ENCODE measurements at regions not wholly inside any gene's neighbourhood (a gene's known extent, or its start where the extent isn't known, plus 50 kb on each side); places are given as distances from the start of the nearest gene placed in this dataset.
A peak's percentile ranks its signal among the peaks of the same experiment; 100 is the strongest.

DNA sequence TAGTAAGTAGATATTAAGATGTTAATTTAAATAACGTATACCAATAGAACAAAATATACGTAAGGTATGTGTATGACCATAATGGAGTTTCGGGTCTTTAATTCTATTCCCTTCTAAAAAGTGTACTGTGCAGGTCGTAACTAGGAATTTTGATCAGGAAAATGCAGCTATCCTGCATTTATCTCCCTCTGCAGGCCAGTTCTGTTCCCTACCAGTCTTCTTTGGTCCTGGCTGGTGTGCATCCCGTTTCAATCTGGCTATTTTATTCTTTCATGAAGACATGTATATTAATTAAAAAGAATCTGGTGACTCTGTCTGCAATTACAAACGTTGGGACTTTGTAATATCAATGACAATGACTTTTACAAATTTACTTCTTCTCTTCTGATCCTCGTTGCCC, 534.1 kb upstream of the AADAT start:
- DNase-seq (ENCODE audit: insufficient read length), result no peak
- no peak for FAIRE-seq
- no peak for TF ChIP-seq POLR2A (IDR thresholded peaks at IDR 0.05; ENCODE audit: low read depth, low read length)

DNA sequence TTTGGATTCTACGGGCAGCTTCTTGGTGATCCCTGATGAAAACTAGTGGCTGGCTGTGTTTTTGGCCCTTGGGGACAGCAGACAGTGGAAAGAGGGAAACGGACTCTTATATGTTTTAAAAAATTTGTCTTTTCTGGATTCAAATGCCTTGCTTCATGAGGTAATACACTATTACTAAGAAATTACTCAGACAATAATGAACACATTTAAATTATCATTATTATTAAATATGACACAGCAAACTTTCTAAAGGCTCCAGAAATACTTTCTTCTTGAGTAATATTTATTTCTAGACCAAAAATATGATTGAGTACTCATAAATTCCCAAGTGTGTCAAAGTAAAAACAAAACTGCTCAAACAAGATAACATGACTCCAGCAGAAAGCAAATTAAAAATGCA, 520.7 kb upstream of the AADAT start:
- FAIRE-seq, result no peak
- DNase-seq (ENCODE audit: insufficient read length), result no peak
- TF ChIP-seq POLR2AphosphoS5 (IDR thresholded peaks at IDR 0.05; ENCODE audit: low read depth, low read length), result no peak
- TF ChIP-seq TAF1 (IDR thresholded peaks at IDR 0.05; ENCODE audit: borderline replicate concordance, low read depth, low read length), result no peak
- no peak for TF ChIP-seq POLR2A (IDR thresholded peaks at IDR 0.05; ENCODE audit: low read depth, low read length)

DNA sequence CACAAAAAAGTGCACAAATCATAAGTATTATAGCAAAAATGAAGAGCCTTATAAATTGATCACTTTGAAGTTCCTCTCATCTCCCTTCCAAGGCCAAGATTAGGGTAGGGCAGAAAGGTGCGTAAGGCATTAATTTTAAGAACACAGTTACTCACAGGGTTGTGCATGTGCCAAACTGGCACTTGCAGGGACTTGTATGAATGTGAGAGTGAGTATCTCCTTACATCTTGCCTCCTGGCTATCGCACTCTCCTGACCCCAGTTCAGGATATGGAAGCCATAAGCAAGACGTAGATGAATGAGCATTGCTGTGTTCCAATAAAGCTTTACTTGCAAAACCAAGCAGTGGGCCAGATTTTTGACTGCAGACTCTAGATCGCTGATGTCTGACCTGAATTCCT, 510.1 kb upstream of the AADAT start:
- DNase-seq (ENCODE audit: insufficient read length), result no peak
- TF ChIP-seq TAF1 (IDR thresholded peaks at IDR 0.05; ENCODE audit: borderline replicate concordance, low read depth, low read length), result no peak
- TF ChIP-seq POLR2A (IDR thresholded peaks at IDR 0.05; ENCODE audit: low read depth, low read length), result no peak
- TF ChIP-seq POLR2AphosphoS5 (IDR thresholded peaks at IDR 0.05; ENCODE audit: low read depth, low read length), result no peak
- no peak for FAIRE-seq

DNA sequence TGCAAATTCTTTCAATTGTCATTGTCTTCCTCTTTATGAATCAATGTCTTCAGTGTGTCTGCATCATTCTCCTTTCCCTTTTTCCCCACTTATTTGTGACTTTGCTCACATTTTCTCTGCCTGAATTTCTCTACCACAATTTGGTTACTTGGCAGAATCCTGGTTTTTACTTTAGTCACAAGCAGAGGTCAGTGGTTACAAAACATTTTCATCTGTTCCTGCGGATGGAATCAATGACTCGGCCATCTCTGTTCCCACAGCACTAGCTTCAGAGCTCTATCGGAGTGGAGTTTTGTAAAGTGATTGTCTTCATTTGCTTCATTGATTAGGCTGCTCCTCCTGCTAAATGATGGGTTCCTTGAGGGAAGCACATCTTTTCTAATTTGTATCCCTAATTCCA, 501.3 kb upstream of the AADAT start:
- FAIRE-seq, result no peak
- DNase-seq (ENCODE audit: insufficient read length), result no peak
- no peak for TF ChIP-seq POLR2A (IDR thresholded peaks at IDR 0.05; ENCODE audit: low read depth, low read length)
- TF ChIP-seq TAF1 (IDR thresholded peaks at IDR 0.05; ENCODE audit: borderline replicate concordance, low read depth, low read length), result no peak
- TF ChIP-seq POLR2AphosphoS5 (IDR thresholded peaks at IDR 0.05; ENCODE audit: low read depth, low read length), result no peak

DNA sequence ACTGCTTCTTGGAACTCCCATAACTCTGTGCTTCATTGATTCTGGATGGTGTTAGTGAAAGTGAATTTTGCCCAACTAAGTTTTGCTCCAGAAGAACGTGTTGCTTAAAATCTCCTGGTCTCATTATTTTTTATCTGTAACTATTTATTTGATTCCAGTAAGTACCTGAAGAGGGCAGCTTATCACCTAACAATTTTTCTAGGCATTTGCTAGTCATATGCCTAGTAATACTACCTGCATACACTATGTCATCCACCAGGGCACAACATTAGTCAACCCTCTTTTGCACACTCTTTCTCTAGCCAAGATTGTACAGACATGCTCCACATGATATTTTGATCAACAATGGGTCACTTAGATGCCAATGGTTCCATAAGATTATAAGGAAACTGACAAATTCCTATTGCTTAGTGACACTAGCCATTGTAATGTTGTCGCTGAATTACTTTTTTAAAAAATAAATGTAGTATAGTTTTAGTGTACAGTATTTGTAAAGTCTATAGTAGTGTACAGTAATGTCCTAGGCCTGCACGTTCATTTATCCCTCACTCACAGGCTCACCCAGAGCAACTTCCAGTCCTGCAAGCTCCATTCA, 499.9 kb upstream of the AADAT start:
- FAIRE-seq (peak; percentile 77), DNase-seq (ENCODE audit: insufficient read length) (no peak)
- TF ChIP-seq POLR2A (IDR thresholded peaks at IDR 0.05; ENCODE audit: low read depth, low read length), result no peak
- TF ChIP-seq TAF1 (IDR thresholded peaks at IDR 0.05; ENCODE audit: borderline replicate concordance, low read depth, low read length), result no peak
- TF ChIP-seq POLR2AphosphoS5 (IDR thresholded peaks at IDR 0.05; ENCODE audit: low read depth, low read length), result no peak

DNA sequence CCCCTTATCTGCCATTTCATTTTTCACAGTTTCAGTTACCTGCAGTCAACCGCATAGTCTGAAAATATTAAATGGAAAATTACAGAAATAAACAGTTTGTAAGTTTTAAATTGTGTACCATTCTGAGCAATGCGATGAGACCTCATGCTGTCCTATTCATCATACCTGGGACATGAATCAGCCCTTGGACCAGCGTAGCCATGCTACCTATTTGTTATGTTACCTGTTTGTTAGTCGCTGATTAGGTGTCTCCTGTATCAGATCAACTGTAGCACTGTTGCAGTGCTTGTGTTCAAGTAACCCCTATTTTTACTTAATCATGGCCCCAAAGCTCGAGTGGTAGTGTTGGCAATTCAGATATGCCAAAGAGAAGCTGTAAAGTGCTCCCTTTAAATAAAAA, 492.2 kb upstream of the AADAT start:
- TF ChIP-seq TAF1 (IDR thresholded peaks at IDR 0.05; ENCODE audit: borderline replicate concordance, low read depth, low read length) (no peak), POLR2A (IDR thresholded peaks at IDR 0.05; ENCODE audit: low read depth, low read length) (no peak), POLR2AphosphoS5 (IDR thresholded peaks at IDR 0.05; ENCODE audit: low read depth, low read length) (no peak)
- no peak for FAIRE-seq
- DNase-seq (ENCODE audit: insufficient read length), result no peak

DNA sequence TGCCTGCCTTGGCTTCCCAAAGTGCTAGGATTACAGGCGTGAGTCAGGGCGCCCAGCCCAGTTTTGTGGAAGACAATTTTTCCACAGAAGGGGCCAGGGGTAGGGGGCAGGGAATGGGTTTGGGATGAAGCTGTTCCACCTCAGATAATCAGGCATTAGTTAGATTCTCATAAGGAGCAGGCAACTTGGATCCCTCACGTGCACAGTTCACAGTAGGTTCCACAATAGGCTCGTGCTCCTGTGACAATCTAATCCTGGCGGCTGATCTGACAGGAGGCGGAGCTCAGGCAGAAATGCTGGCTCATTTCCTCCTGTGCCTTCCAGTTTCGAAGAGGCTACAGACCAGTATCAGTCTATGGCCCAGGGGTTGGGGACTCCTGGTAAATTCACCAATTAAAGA, 491.6 kb upstream of the AADAT start:
- TF ChIP-seq POLR2A (IDR thresholded peaks at IDR 0.05; ENCODE audit: low read depth, low read length) (no peak), TAF1 (IDR thresholded peaks at IDR 0.05; ENCODE audit: borderline replicate concordance, low read depth, low read length) (no peak), POLR2AphosphoS5 (IDR thresholded peaks at IDR 0.05; ENCODE audit: low read depth, low read length) (no peak)
- FAIRE-seq (no peak), DNase-seq (ENCODE audit: insufficient read length) (no peak)

DNA sequence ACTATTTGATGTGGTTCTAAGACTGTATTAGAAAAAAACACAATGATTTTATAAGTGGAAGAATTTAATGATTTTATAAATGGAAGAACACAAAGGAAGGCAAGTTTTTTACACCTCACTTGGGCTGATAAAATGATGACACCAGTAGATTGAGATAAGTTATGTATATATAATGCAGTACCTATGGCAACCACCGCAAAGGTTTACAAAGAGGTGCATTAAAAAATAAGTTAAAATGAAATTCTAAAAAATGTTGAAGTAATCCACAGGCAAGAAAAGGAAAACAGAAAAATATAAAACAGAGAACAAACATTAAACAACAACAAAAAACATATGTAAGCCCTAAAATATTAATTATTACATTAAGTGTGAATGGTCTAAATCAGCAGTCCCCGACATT, 490.9 kb upstream of the AADAT start:
- no peak for TF ChIP-seq POLR2A (IDR thresholded peaks at IDR 0.05; ENCODE audit: low read depth, low read length)
- TF ChIP-seq POLR2AphosphoS5 (IDR thresholded peaks at IDR 0.05; ENCODE audit: low read depth, low read length), result no peak
- no peak for FAIRE-seq
- no peak for DNase-seq (ENCODE audit: insufficient read length)

DNA sequence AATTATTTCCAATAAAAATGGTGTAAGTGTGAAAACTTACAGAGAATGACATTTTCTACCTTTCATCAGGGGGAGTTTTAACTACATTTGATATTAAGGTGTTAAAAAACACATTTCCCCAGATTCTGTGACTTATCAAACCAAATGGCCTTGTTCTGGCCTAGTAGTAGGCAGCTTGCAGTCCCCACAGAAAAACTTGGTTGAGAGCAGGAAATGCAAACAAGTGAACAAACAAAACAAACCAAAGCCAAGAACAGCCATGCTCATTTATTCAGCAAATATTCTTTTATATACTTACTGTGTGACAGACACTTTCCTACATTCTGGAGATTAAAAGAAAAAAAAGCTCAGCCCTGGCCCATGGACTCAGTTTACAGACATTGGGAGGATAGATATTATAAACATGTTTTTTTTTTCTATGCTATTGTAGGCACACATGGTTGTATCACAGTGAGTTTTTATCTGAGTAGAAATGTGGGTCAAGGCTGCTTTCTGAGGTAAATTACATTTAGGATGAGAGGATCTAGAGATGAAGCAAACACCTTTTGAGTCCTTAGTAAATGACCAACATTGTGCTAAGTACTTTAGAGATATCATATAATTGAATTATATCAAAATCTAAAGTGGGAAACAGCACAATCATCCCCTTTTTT, 449.2 kb upstream of the AADAT start:
- FAIRE-seq (no peak), DNase-seq (ENCODE audit: insufficient read length) (no peak)
- TF ChIP-seq TAF1 (IDR thresholded peaks at IDR 0.05; ENCODE audit: borderline replicate concordance, low read depth, low read length) (no peak), POLR2A (IDR thresholded peaks at IDR 0.05; ENCODE audit: low read depth, low read length) (no peak), POLR2AphosphoS5 (IDR thresholded peaks at IDR 0.05; ENCODE audit: low read depth, low read length) (no peak)

DNA sequence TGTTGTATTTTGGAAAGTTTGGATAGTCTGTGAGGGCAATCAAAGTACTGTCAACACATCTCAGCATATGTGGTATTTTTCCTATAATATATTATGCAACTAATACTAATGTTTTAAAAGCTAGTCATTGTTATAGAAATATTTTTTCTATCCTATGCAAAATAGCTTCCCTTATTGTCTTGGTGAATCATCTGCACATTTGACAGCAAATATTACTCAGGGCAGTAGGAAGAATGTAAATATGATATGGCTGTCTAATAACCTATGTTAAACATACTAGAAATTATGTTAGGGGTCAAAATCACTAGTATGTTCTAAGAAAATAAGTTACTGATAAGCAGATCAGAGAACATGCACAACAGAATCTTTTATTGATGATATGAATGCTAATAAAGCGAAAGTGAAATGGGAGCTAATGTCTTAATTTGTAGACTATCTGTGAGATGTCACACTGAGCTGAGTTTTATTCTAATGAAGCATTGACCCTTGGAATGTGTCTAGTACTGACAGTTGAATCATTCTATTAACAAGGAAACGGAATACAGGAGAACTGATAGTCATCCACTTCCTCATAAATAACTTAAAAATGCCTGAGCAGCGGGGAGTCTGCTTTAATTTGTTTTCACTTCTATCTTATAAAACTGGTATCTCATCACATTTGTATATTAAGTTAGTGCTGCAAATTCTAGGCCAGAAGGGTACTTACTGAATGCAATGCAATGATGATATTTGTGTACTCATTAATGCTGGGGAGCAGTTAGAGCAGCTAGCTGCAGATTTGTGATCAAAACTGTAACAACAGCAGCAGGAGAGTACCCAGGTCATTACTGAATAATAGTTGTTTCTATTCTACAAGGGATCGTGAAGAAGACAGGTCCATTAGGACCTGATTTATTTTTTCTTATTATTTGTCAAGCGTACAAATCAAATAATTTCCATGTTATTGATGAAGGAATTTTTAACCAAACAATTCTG, 440.3 kb upstream of the AADAT start:
- no peak for TF ChIP-seq POLR2AphosphoS5 (IDR thresholded peaks at IDR 0.05; ENCODE audit: low read depth, low read length)
- no peak for TF ChIP-seq TAF1 (IDR thresholded peaks at IDR 0.05; ENCODE audit: borderline replicate concordance, low read depth, low read length)
- no peak for TF ChIP-seq POLR2A (IDR thresholded peaks at IDR 0.05; ENCODE audit: low read depth, low read length)
- FAIRE-seq, result no peak
- DNase-seq (ENCODE audit: insufficient read length), result no peak

DNA sequence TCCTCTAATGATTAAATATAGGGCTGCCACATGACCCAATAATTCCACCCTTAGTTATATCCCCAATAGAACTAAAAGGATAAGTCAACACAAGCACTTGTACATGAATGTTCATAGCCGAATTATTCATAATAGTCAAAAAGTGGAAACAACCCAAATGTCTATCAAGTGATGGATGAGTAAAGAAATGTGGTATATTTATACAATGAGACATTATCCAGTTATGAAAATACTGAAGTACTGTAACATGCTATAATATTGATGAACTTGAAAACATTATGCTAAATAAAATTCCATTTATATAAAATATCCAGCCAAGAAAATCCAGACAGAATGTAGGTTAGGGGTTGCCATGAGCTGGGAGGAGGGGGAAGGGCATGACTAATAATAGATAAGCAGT, 436.7 kb upstream of the AADAT start:
- TF ChIP-seq POLR2A (IDR thresholded peaks at IDR 0.05; ENCODE audit: low read depth, low read length) (no peak), POLR2AphosphoS5 (IDR thresholded peaks at IDR 0.05; ENCODE audit: low read depth, low read length) (no peak), TAF1 (IDR thresholded peaks at IDR 0.05; ENCODE audit: borderline replicate concordance, low read depth, low read length) (no peak)
- FAIRE-seq, result no peak

More for the DNA sequence above, 436.7 kb upstream of the AADAT start:
- no peak for DNase-seq (ENCODE audit: insufficient read length)
